HepG2 (cell line): ENCODE measurements at regions not wholly inside any gene's neighbourhood (a gene's known extent, or its start where the extent isn't known, plus 50 kb on each side); places are given as distances from the start of the nearest gene placed in this dataset.

ENCODE experiments used
- ATAC-seq: fragments of 200-7000 bp; cut with Tn5 transposase; 3 replicates; pipeline ENCODE4 v1.9.1; 2020; ENCODE audit warnings: mild to moderate bottlenecking, moderate library complexity
- BruUV-seq: library from RNA; stranded (reverse); fragments of 400-500 nt; replicated peaks from 2 replicates; lab custom pipeline; 2021; lab: Mats Ljungman, UMichigan
- CTCF ChIA-PET: fragments of 300-600 bp; formaldehyde crosslinking; extraction: SDS; loops from one replicate; lab custom pipeline; 2021; ENCODE audit warnings: low total read pairs, inconsistent platforms, low intra/inter-chr PET ratio; lab: Yijun Ruan, JAX
- POLR2A ChIA-PET: fragments of 350-600 bp; sonication (Branson Sonifier 250); formaldehyde crosslinking; loops from one replicate; lab custom pipeline; 2020; ENCODE audit warnings: antibody characterized with exemption, inconsistent platforms; lab: Yijun Ruan, JAX
- DNase-seq: peaks from one replicate; pipeline ENCODE4 v3.0.0-alpha.2; 2015; ENCODE audit warnings: low spot score
- FAIRE-seq: peaks from 3 replicates; lab custom pipeline; 2011; peaks lifted over from hg19 to GRCh38; lab: Jason Lieb, UNC
- H2AFZ ChIP-seq: one replicate; pipeline ENCODE4 v1.6.1; 2011; ENCODE audit warnings: low read length, inconsistent platforms
- H3K27ac ChIP-seq: fragments of 300-600 bp; 3 replicates; pipeline ENCODE4 v1.8.0; 2011; ENCODE audit warnings: mixed run types, mild to moderate bottlenecking, mixed read lengths, low read length, inconsistent platforms; ENCODE audit not compliant: insufficient read depth; ENCODE audit errors: extremely low read length
- H3K27me3 ChIP-seq, 2 experiments: fragments of 200-600 bp in 1 of 2; 2 replicates in 1 of 2; 3 replicates in 1 of 2; pipeline versions ENCODE4 v1.6.0 to v1.8.0; 2011; ENCODE audit warnings: low read length in 2 of 2, mild to moderate bottlenecking in 2 of 2, moderate library complexity in 2 of 2, inconsistent platforms in 1 of 2; ENCODE audit not compliant: insufficient read depth in 2 of 2, control insufficient read depth in 1 of 2
- H3K36me3 ChIP-seq, 2 experiments: fragments of 200-600 bp in 1 of 2; replicated peaks in 1 of 2; 2 replicates in 1 of 2; 3 replicates in 1 of 2; pipeline versions ENCODE4 v1.5.1 to v1.8.0; 2011; ENCODE audit warnings: low read length in 2 of 2, inconsistent platforms in 1 of 2; ENCODE audit not compliant: insufficient read depth in 2 of 2, control insufficient read depth in 1 of 2
- H3K4me1 ChIP-seq: 2 replicates; pipeline ENCODE4 v1.5.1; 2012; ENCODE audit warnings: low read length, inconsistent platforms; ENCODE audit not compliant: insufficient read depth
- H3K4me2 ChIP-seq: 2 replicates; pipeline ENCODE4 v1.6.0; 2011; ENCODE audit warnings: low read depth, low read length, inconsistent platforms
- H3K4me3 ChIP-seq, 3 experiments: fragments of 200-600 bp in 1 of 3; sonication (generic), shearing (Covaris generic) in 1 of 3; replicated peaks in 1 of 3; 2 replicates each; pipeline ENCODE4 v1.5.1; 2011 to 2016; ENCODE audit warnings: low read length in 3 of 3, inconsistent platforms in 2 of 3, low read depth in 2 of 3, mild to moderate bottlenecking in 2 of 3, control low read depth in 1 of 3, mixed read lengths in 1 of 3; ENCODE audit not compliant: insufficient read depth in 1 of 3
- H3K79me2 ChIP-seq: one replicate; pipeline ENCODE4 v1.6.1; 2011; ENCODE audit warnings: low read length, inconsistent platforms; ENCODE audit not compliant: insufficient read depth
- H3K9ac ChIP-seq: 2 replicates; pipeline ENCODE4 v1.6.0; 2011; ENCODE audit warnings: mild to moderate bottlenecking, low read depth, low read length, inconsistent platforms; ENCODE audit not compliant: insufficient read depth
- H3K9me3 ChIP-seq: 2 replicates; pipeline ENCODE4 v1.5.1; 2012; ENCODE audit warnings: mild to moderate bottlenecking, low read length
- H4K20me1 ChIP-seq: 2 replicates; pipeline ENCODE4 v1.6.0; 2011; ENCODE audit warnings: inconsistent platforms, mild to moderate bottlenecking, low read length, moderate library complexity; ENCODE audit not compliant: insufficient read depth
- BRCA1 ChIP-seq: sonication (generic); formaldehyde crosslinking; IDR thresholded peaks from 2 replicates; pipeline ENCODE4 v1.4.0; 2020; ENCODE audit warnings: missing genetic modification reagents
- ETV6 ChIP-seq: sonication (generic); formaldehyde crosslinking; conservative IDR thresholded peaks from 2 replicates; pipeline ENCODE4 v1.4.0; 2020; ENCODE audit warnings: missing genetic modification reagents
- GATA4 ChIP-seq: sonication (generic); IDR thresholded peaks from 2 replicates; pipeline ENCODE4 v1.6.1; 2016; ENCODE audit warnings: antibody characterized with exemption, low read depth, borderline replicate concordance
- GATAD1 ChIP-seq: IDR thresholded peaks from 2 replicates; pipeline ENCODE4 v1.6.1; 2016; ENCODE audit warnings: missing genetic modification reagents, missing compliant biosample characterization
- GFI1 ChIP-seq: sonication (generic); formaldehyde crosslinking; IDR thresholded peaks from 2 replicates; pipeline ENCODE4 v1.5.0; 2020; ENCODE audit warnings: missing genetic modification reagents, mild to moderate bottlenecking, borderline replicate concordance
- HIVEP1 ChIP-seq: sonication (generic); formaldehyde crosslinking; IDR thresholded peaks from 2 replicates; pipeline ENCODE4 v1.4.0; 2020; ENCODE audit warnings: mild to moderate bottlenecking, missing genetic modification reagents
- HOXA9 ChIP-seq: sonication (generic); formaldehyde crosslinking; IDR thresholded peaks from 2 replicates; pipeline ENCODE4 v1.8.1; 2022; ENCODE audit warnings: missing genetic modification reagents, mild to moderate bottlenecking, moderate library complexity, borderline replicate concordance
- NCOA1 ChIP-seq: sonication (generic); formaldehyde crosslinking; IDR thresholded peaks from 2 replicates; pipeline ENCODE4 v1.9.0; 2021; ENCODE audit warnings: missing genetic modification reagents
- PRMT3 ChIP-seq: sonication (generic); formaldehyde crosslinking; IDR thresholded peaks from 2 replicates; pipeline ENCODE4 v1.8.1; 2022; ENCODE audit warnings: low read depth, mild to moderate bottlenecking, moderate library complexity, missing genetic modification reagents, borderline replicate concordance
- RARG ChIP-seq: sonication (generic); formaldehyde crosslinking; IDR thresholded peaks from 2 replicates; pipeline ENCODE4 v1.4.0; 2020; ENCODE audit warnings: low read depth, mild to moderate bottlenecking, missing genetic modification reagents
- RELA ChIP-seq: sonication (generic); formaldehyde crosslinking; IDR thresholded peaks from 2 replicates; pipeline ENCODE4 v1.4.0; 2020; ENCODE audit warnings: missing genetic modification reagents
- SOX13 ChIP-seq, 3 experiments: fragments of 450-650 bp in 1 of 3; sonication (generic) in 1 of 3; formaldehyde crosslinking in 1 of 3; IDR thresholded peaks in 2 of 3; conservative IDR thresholded peaks in 1 of 3; 2 replicates each; pipeline versions ENCODE4 v1.5.0 to v1.6.1; 2016 to 2020; ENCODE audit warnings: antibody characterized with exemption in 1 of 3, mild to moderate bottlenecking in 1 of 3, missing compliant biosample characterization in 1 of 3, missing genetic modification reagents in 1 of 3, moderate library complexity in 1 of 3
- SP4 ChIP-seq: sonication (generic); formaldehyde crosslinking; IDR thresholded peaks from 2 replicates; pipeline ENCODE4 v1.8.1; 2023; ENCODE audit warnings: mild to moderate bottlenecking, missing genetic modification reagents
- TFDP1 ChIP-seq: IDR thresholded peaks from 2 replicates; pipeline ENCODE4 v1.6.1; 2016; ENCODE audit warnings: missing compliant biosample characterization, missing genetic modification reagents, borderline replicate concordance
- ZNF138 ChIP-seq: sonication (generic); formaldehyde crosslinking; IDR thresholded peaks from 2 replicates; pipeline ENCODE4 v1.5.0; 2020; ENCODE audit warnings: mild to moderate bottlenecking, low read depth, missing genetic modification reagents
- ZNF235 ChIP-seq: sonication (generic); formaldehyde crosslinking; IDR thresholded peaks from 2 replicates; pipeline ENCODE4 v1.8.1; 2023; ENCODE audit warnings: mild to moderate bottlenecking, missing genetic modification reagents, borderline replicate concordance
- ZNF33B ChIP-seq: sonication (generic); formaldehyde crosslinking; IDR thresholded peaks from 2 replicates; pipeline ENCODE4 v1.5.1; 2020; ENCODE audit warnings: mild to moderate bottlenecking, missing genetic modification reagents
- WGBS: methylation state at CpG from one replicate; pipeline ENCODE4 v1.1.6; 2017; ENCODE audit warnings: low lambda C conversion rate; 5-methylcytosine and 5-hydroxymethylcytosine counted together
- in situ Hi-C: cut with HindIII; loops from 2 replicates; pipeline ENCODE4 v1.10.0; 2017; ENCODE audit warnings: low pct_unique_long_range_greater_than_20kb; ENCODE audit not compliant: extremely low pct_ligation_motif_present
- intact Hi-C: fragments of 100-400 bp; cut with micrococcal nuclease; formaldehyde crosslinking; loops from one replicate; pipeline ENCODE4 v1.10.0; 2022; ENCODE audit not compliant: unreplicated experiment

- WGBS, result 17% methylated on average over 4 of the region's 4 CpGs
- CTCF ChIA-PET, result no interaction called here
- no peak for TF ChIP-seq ZNF33B
- no peak for TF ChIP-seq RELA (CRISPR knock-in tag)
- no peak for TF ChIP-seq SOX13 (IDR thresholded peaks at IDR 0.05)
- TF ChIP-seq SOX13 (CRISPR knock-in tag; conservative IDR thresholded peaks at IDR 0.05 in 1 of 2, IDR thresholded peaks at IDR 0.05 in 1 of 2), result no peak
- no peak for TF ChIP-seq PRMT3 (CRISPR knock-in tag)
- TF ChIP-seq RARG (CRISPR knock-in tag), result no peak
- TF ChIP-seq ETV6 (CRISPR knock-in tag), result no peak
- TF ChIP-seq NCOA1, result no peak
- no peak for TF ChIP-seq HIVEP1
- TF ChIP-seq SP4 (CRISPR knock-in tag), result no peak
- no peak for TF ChIP-seq GFI1
- no peak for TF ChIP-seq ZNF235 (CRISPR knock-in tag)
- no peak for TF ChIP-seq HOXA9 (CRISPR knock-in tag)
- no peak for TF ChIP-seq GATAD1 (CRISPR knock-in tag)
- no peak for TF ChIP-seq BRCA1
- TF ChIP-seq GATA4, result no peak
- TF ChIP-seq ZNF138 (CRISPR knock-in tag), result no peak
- no peak for TF ChIP-seq TFDP1 (CRISPR knock-in tag)
Measured at GRCh38 chr20:12289465-12289864, 371.8 kb downstream of the BTBD3 start.

More at GRCh38 chr20:12289465-12289864, 371.8 kb downstream of the BTBD3 start:
- H3K27me3 ChIP-seq, result no peaks in the 10 kb centered on the region
- peaks cover 14% of the 10 kb centered on the region for H3K9me3 ChIP-seq
- H3K4me2 ChIP-seq, result no peak overlapping the region
- POLR2A ChIA-PET, result no interaction called here
- no peak for FAIRE-seq
- H3K4me1 ChIP-seq, result no peaks in the 10 kb centered on the region
- no peaks in the 10 kb centered on the region for H3K36me3 ChIP-seq
- no peak overlapping the region for H2AFZ ChIP-seq
- H4K20me1 ChIP-seq, result no peaks in the 10 kb centered on the region
- no peak for DNase-seq
- no peak overlapping the region for H3K4me3 ChIP-seq
- no peak overlapping the region for H3K27ac ChIP-seq
- intact Hi-C loops (no loop called here), in situ Hi-C loops (no loop called here)
- H3K9ac ChIP-seq, result no peak overlapping the region
- no peak for ATAC-seq
- BruUV-seq, result no TSS peak
- no peaks in the 10 kb centered on the region for H3K79me2 ChIP-seq
